ENCODE measurements at regions not wholly inside any gene's neighbourhood (a gene's known extent, or its start where the extent isn't known, plus 50 kb on each side); places are given as distances from the start of the nearest gene placed in this dataset.
"Not testable (repeated sequence)": the region's sequence is repeated elsewhere in the genome, so short reads cannot be mapped to it uniquely, and the experiment has no call there.

- Histone ChIP-seq H3K4me1 (no peaks in the 10 kb centered on the region), H3K27ac (no peak overlapping the region), H3K36me3 (no peaks in the 10 kb centered on the region), H3K9me3 (no peaks in the 10 kb centered on the region), H3K27me3 (no peaks in the 10 kb centered on the region), H3K4me3 (no peak overlapping the region)
- no peak for TF ChIP-seq EP300 (IDR thresholded peaks at IDR 0.05; ENCODE audit: low read depth)
- no peak for TF ChIP-seq POLR2A (IDR thresholded peaks at IDR 0.05)
- in situ Hi-C loops (cut with MboI; ENCODE audit: low pct_ligation_motif_present in 1 of 4, low pct_unique_long_range_greater_than_20kb in 1 of 4, low sequenced_read_pairs in 3 of 4) (no loop called here), intact Hi-C loops (cut with DNase I; ENCODE audit: low total_unique reads) (no loop called here)
- no peak for DNase-seq
Observed at GRCh38 chr4:159706704-159707103, 603.8 kb downstream of the RAPGEF2 start.

DNA sequence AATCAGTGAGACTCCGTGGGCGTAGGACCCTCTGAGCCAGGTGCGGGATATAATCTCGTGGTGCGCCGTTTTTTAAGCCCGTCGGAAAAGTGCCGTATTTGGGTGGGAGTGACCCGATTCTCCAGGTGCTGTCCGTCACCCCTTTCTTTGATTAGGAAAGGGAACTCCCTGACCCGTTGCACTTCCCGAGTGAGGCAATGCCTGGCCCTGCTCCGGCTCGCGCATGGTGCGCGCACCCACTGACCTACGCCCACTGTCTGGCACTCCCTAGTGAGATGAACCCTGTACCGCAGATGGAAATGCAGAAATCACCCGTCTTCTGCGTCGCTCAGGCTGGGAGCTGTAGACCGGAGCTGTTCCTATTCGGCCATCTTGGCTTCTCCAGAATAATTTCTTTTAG, 612.3 kb downstream of the RAPGEF2 start:
- intact Hi-C loops (cut with DNase I; ENCODE audit: low total_unique reads): not testable (repeated sequence)

DNA sequence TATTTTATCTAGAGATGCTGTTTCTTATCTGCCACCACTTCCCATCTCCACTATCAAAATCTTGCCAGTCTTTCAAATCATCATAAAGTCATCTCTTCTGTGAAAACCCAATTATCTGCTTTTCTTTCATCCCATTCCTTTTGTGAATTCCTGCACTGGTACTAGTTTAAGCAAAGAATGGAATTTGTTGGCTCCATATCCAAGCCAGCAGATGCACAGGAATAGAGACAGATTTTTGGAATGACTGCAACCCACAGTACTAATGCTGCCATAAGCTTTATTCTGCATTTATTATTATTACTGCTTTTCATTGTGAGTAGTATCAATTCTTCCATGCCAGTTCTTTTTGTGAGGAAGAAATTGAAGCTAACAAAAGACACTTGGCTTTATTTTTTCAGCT, 616.7 kb downstream of the RAPGEF2 start:
- H3K9me3 ChIP-seq: no peaks in the 10 kb centered on the region

More for the DNA sequence above, 612.3 kb downstream of the RAPGEF2 start:
- whole genome bisulfite sequencing, 2 donors (ENCODE audit: low coverage in 1 of 2): 89% methylated on average over 23 of the region's 25 CpGs; no CpG with 5 or more reads in 1 of the 2 donors
- H3K4me1 ChIP-seq; H3K27ac ChIP-seq; H3K4me3 ChIP-seq; H3K27me3 ChIP-seq; H3K36me3 ChIP-seq; in situ Hi-C loops (cut with MboI; ENCODE audit: low pct_ligation_motif_present in 1 of 4, low pct_unique_long_range_greater_than_20kb in 1 of 4, low sequenced_read_pairs in 3 of 4); DNase-seq; H3K9me3 ChIP-seq: not testable (repeated sequence)

DNA sequence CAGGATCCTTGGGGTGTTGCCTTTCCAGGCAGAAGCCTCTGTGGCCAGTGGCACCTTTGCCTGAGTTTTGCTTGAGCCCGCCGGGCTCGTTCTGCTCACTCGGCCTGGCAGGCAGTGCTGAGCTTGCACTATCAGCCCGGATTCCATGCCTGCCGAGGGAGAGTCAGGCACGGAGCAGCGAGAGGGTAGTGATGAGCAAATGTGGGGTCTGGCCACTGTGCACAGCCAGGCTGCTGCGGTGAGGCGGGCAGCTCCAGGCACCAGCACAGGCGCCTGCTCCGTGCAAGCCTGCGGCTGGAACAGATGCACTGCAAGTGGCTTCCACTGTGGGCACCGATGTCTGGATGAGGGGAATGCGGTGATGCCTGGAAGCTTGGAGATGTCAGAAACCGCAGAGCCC, 619.2 kb downstream of the RAPGEF2 start:
- in situ Hi-C loops (cut with MboI; ENCODE audit: low pct_ligation_motif_present in 1 of 4, low pct_unique_long_range_greater_than_20kb in 1 of 4, low sequenced_read_pairs in 3 of 4) (no loop called here), intact Hi-C loops (cut with DNase I; ENCODE audit: low total_unique reads) (no loop called here)
- no peaks in the 10 kb centered on the region for H3K4me1 ChIP-seq
- no peaks in the 10 kb centered on the region for H3K9me3 ChIP-seq
- DNase-seq: no peak
- 0 to 86% methylated on average over 1 to 14 of the region's 16 CpGs for WGBS, 2 donors (ENCODE audit: low coverage in 1 of 2)
- no peaks in the 10 kb centered on the region for H3K36me3 ChIP-seq
- H3K4me3 ChIP-seq: no peak overlapping the region
- TF ChIP-seq CTCF (IDR thresholded peaks at IDR 0.05) (no peak), EP300 (IDR thresholded peaks at IDR 0.05; ENCODE audit: low read depth) (no peak), POLR2AphosphoS5 (IDR thresholded peaks at IDR 0.05) (no peak), POLR2A (IDR thresholded peaks at IDR 0.05) (no peak)
- no peak overlapping the region for H3K27ac ChIP-seq
- no peaks in the 10 kb centered on the region for H3K27me3 ChIP-seq

More for the DNA sequence above, 616.7 kb downstream of the RAPGEF2 start:
- Histone ChIP-seq H3K4me3 (no peak overlapping the region), H3K36me3 (no peaks in the 10 kb centered on the region), H3K4me1 (no peaks in the 10 kb centered on the region), H3K27ac (no peak overlapping the region), H3K27me3 (no peaks in the 10 kb centered on the region)
- TF ChIP-seq POLR2A (IDR thresholded peaks at IDR 0.05) (no peak), CTCF (IDR thresholded peaks at IDR 0.05) (no peak), POLR2AphosphoS5 (IDR thresholded peaks at IDR 0.05) (no peak), EP300 (IDR thresholded peaks at IDR 0.05; ENCODE audit: low read depth) (no peak)
- no peak for DNase-seq
- in situ Hi-C loops (cut with MboI; ENCODE audit: low pct_ligation_motif_present in 1 of 4, low pct_unique_long_range_greater_than_20kb in 1 of 4, low sequenced_read_pairs in 3 of 4): no loop called here
- intact Hi-C loops (cut with DNase I; ENCODE audit: low total_unique reads): no loop called here

DNA sequence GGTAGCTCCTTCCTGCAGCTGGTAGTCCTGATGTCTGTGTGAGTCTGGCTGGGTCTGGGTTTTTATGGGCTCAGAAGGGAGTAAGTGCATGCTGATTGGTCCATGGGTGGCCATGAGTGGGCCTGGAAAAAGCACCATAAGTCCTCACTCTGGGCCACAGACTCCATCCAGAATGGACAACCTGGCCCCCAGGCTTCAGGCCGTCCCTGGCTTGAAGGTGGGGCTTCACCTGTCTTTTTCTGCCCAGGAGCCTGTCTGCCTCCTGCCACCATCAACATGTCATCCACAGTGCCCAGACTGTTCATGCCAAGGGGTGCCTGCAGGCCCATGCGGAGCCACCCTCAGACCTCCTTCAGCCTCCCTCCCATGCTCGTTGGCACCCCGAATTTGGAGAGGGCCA, 620.0 kb downstream of the RAPGEF2 start:
- H3K4me3 ChIP-seq: no peak overlapping the region
- in situ Hi-C loops (cut with MboI; ENCODE audit: low pct_ligation_motif_present in 1 of 4, low pct_unique_long_range_greater_than_20kb in 1 of 4, low sequenced_read_pairs in 3 of 4) (no loop called here), intact Hi-C loops (cut with DNase I; ENCODE audit: low total_unique reads) (no loop called here)
- no peaks in the 10 kb centered on the region for H3K4me1 ChIP-seq
- TF ChIP-seq POLR2A (IDR thresholded peaks at IDR 0.05): no peak
- no peak for TF ChIP-seq CTCF (IDR thresholded peaks at IDR 0.05)
- no peak for TF ChIP-seq EP300 (IDR thresholded peaks at IDR 0.05; ENCODE audit: low read depth)
- TF ChIP-seq POLR2AphosphoS5 (IDR thresholded peaks at IDR 0.05): no peak
- no peaks in the 10 kb centered on the region for H3K9me3 ChIP-seq
- no peak overlapping the region for H3K27ac ChIP-seq
- H3K36me3 ChIP-seq: no peaks in the 10 kb centered on the region
- WGBS, 2 donors (ENCODE audit: low coverage in 1 of 2): 66% methylated on average over 3 of the region's 4 CpGs; no CpG with 5 or more reads in 1 of the 2 donors
- no peaks in the 10 kb centered on the region for H3K27me3 ChIP-seq
- DNase-seq: no peak
